ENCODE measurements at regions not wholly inside any gene's neighbourhood (a gene's known extent, or its start where the extent isn't known, plus 50 kb on each side); places are given as distances from the start of the nearest gene placed in this dataset.

DNA sequence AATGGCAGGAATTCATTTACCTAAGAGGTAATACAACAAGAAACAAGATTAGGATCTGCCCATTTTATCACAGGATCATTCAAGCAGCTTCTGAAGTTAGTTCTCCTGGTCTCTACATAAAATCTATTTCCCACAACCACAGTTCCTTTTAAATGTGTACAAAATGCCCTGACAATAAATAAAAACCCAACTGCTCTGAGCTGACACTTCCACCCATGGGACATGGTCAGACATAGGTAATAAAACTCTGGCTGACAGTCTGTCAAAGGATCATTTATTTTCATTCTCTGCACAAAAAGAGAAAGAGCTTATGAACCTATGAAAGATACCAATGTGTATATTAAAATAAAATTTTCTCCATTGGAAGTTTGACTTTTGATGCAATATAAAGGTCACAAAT, 145.4 kb upstream of the PALMD start:
- Mint-ChIP-seq H3K4me3 (ENCODE audit: unreplicated experiment) (no peak overlapping the region), H3K4me1 (ENCODE audit: low read depth) (peaks cover 10% of the 10 kb centered on the region)

GRCh38 chr1:99501871-99502270, 144.0 kb upstream of the PALMD start:
- no peak for TF ChIP-seq CTCF (IDR thresholded peaks at IDR 0.05)

More for the DNA sequence above, 145.4 kb upstream of the PALMD start:
- DNase-seq (ENCODE audit: low spot score), result no peak
- no peaks in the 10 kb centered on the region for H3K27me3 Mint-ChIP-seq (ENCODE audit: low read depth)
- no peak for TF ChIP-seq CTCF (IDR thresholded peaks at IDR 0.05)
- no peaks in the 10 kb centered on the region for H3K36me3 Mint-ChIP-seq (ENCODE audit: low read depth)
- no peak overlapping the region for H3K27ac Mint-ChIP-seq (ENCODE audit: unreplicated experiment)
- no peaks in the 10 kb centered on the region for H3K9me3 Mint-ChIP-seq (ENCODE audit: low read depth)

DNA sequence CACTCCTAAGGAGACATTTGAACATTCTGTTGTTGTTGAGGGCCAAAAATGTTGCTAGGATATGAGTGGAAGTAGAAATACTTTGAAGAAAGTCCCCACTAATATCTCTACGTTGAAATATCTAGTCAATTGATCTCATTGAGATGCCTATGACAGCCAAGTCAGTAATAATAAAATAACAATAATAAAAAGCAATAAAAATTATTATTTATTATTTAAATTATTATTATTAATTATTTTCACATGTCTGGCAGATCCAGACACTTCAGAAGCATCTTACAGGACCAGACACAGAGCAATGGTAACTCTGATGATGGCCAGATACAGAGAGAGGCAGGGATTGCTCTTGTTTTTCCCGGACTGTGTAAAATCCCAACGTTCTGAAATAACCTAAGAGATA, 143.5 kb upstream of the PALMD start:
- no peak for TF ChIP-seq CTCF (IDR thresholded peaks at IDR 0.05)
- no peaks in the 10 kb centered on the region for H3K9me3 Mint-ChIP-seq (ENCODE audit: low read depth)
- H3K27me3 Mint-ChIP-seq (ENCODE audit: low read depth), result no peaks in the 10 kb centered on the region
- no peak overlapping the region for H3K27ac Mint-ChIP-seq (ENCODE audit: unreplicated experiment)
- no peak for DNase-seq (ENCODE audit: low spot score)
- H3K36me3 Mint-ChIP-seq (ENCODE audit: low read depth), result no peaks in the 10 kb centered on the region
- H3K4me1 Mint-ChIP-seq (ENCODE audit: low read depth), result peaks cover 16% of the 10 kb centered on the region
- H3K4me3 Mint-ChIP-seq (ENCODE audit: unreplicated experiment), result no peak overlapping the region

More at GRCh38 chr1:99501871-99502270, 144.0 kb upstream of the PALMD start:
- Mint-ChIP-seq H3K27me3 (ENCODE audit: low read depth) (no peaks in the 10 kb centered on the region), H3K27ac (ENCODE audit: unreplicated experiment) (no peak overlapping the region), H3K9me3 (ENCODE audit: low read depth) (no peaks in the 10 kb centered on the region), H3K4me3 (ENCODE audit: unreplicated experiment) (no peak overlapping the region), H3K36me3 (ENCODE audit: low read depth) (no peaks in the 10 kb centered on the region), H3K4me1 (ENCODE audit: low read depth) (peaks cover 16% of the 10 kb centered on the region)
- DNase-seq (ENCODE audit: low spot score), result no peak

GRCh38 chr1:99503276-99503747, 142.6 kb upstream of the PALMD start:
- Mint-ChIP-seq H3K27me3 (ENCODE audit: low read depth) (no peaks in the 10 kb centered on the region), H3K9me3 (ENCODE audit: low read depth) (no peaks in the 10 kb centered on the region), H3K4me3 (ENCODE audit: unreplicated experiment) (no peak overlapping the region), H3K4me1 (ENCODE audit: low read depth) (peaks cover 12% of the 10 kb centered on the region), H3K27ac (ENCODE audit: unreplicated experiment) (peak overlapping the region; percentile 68), H3K36me3 (ENCODE audit: low read depth) (no peaks in the 10 kb centered on the region)
- DNase-seq (ENCODE audit: low spot score), result no peak
- no peak for TF ChIP-seq CTCF (IDR thresholded peaks at IDR 0.05)

GRCh38 chr1:99504287-99504686, 141.6 kb upstream of the PALMD start:
- no peaks in the 10 kb centered on the region for H3K27me3 Mint-ChIP-seq (ENCODE audit: low read depth)
- TF ChIP-seq CTCF (IDR thresholded peaks at IDR 0.05), result no peak
- H3K36me3 Mint-ChIP-seq (ENCODE audit: low read depth), result no peaks in the 10 kb centered on the region
- H3K9me3 Mint-ChIP-seq (ENCODE audit: low read depth), result no peaks in the 10 kb centered on the region
- H3K4me3 Mint-ChIP-seq (ENCODE audit: unreplicated experiment), result no peak overlapping the region
- H3K4me1 Mint-ChIP-seq (ENCODE audit: low read depth), result peaks cover 12% of the 10 kb centered on the region
- no peak overlapping the region for H3K27ac Mint-ChIP-seq (ENCODE audit: unreplicated experiment)
- no peak for DNase-seq (ENCODE audit: low spot score)
